ENCODE measurements at regions not wholly inside any gene's neighbourhood (a gene's known extent, or its start where the extent isn't known, plus 50 kb on each side); places are given as distances from the start of the nearest gene placed in this dataset.

GRCh38 chr1:94693435-94693834 is 126.7 kb upstream of the SLC44A3 start:
- TF ChIP-seq CTCF (IDR thresholded peaks at IDR 0.05) = no peak
- no peak for TF ChIP-seq POLR2A (IDR thresholded peaks at IDR 0.05)

All from thyroid gland (tissue), 4 donors.